ENCODE measurements at regions not wholly inside any gene's neighbourhood (a gene's known extent, or its start where the extent isn't known, plus 50 kb on each side); places are given as distances from the start of the nearest gene placed in this dataset.

- TF ChIP-seq POLR2A (IDR thresholded peaks at IDR 0.05): no peak
- no peak for TF ChIP-seq CTCF (IDR thresholded peaks at IDR 0.05)
Measured at GRCh38 chr2:239722760-239723470, 302.2 kb downstream of the NDUFA10 start.

Measured in testis (tissue), 2 donors.